ENCODE measurements at regions not wholly inside any gene's neighbourhood (a gene's known extent, or its start where the extent isn't known, plus 50 kb on each side); places are given as distances from the start of the nearest gene placed in this dataset.

DNA sequence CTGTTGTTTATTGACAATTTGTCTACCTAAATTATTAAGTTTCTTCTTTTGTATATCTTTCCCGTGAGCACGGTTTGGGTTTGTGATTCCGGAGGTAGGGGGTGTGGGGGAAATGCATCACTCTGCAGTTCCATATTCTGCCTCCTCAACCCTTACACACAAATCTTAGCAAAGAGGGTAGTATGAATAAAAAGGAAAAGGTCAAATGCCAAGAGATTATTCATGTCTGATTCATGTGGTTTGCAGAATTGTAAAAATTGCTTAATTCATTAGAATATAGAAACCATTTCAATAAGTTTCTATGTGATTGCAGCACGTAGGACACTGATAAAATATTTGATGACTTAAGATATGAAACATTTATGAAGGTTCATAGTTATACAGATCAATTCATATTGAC is 601.9 kb downstream of the SEMA5A start (continued):
- TF ChIP-seq, protein P1, sequence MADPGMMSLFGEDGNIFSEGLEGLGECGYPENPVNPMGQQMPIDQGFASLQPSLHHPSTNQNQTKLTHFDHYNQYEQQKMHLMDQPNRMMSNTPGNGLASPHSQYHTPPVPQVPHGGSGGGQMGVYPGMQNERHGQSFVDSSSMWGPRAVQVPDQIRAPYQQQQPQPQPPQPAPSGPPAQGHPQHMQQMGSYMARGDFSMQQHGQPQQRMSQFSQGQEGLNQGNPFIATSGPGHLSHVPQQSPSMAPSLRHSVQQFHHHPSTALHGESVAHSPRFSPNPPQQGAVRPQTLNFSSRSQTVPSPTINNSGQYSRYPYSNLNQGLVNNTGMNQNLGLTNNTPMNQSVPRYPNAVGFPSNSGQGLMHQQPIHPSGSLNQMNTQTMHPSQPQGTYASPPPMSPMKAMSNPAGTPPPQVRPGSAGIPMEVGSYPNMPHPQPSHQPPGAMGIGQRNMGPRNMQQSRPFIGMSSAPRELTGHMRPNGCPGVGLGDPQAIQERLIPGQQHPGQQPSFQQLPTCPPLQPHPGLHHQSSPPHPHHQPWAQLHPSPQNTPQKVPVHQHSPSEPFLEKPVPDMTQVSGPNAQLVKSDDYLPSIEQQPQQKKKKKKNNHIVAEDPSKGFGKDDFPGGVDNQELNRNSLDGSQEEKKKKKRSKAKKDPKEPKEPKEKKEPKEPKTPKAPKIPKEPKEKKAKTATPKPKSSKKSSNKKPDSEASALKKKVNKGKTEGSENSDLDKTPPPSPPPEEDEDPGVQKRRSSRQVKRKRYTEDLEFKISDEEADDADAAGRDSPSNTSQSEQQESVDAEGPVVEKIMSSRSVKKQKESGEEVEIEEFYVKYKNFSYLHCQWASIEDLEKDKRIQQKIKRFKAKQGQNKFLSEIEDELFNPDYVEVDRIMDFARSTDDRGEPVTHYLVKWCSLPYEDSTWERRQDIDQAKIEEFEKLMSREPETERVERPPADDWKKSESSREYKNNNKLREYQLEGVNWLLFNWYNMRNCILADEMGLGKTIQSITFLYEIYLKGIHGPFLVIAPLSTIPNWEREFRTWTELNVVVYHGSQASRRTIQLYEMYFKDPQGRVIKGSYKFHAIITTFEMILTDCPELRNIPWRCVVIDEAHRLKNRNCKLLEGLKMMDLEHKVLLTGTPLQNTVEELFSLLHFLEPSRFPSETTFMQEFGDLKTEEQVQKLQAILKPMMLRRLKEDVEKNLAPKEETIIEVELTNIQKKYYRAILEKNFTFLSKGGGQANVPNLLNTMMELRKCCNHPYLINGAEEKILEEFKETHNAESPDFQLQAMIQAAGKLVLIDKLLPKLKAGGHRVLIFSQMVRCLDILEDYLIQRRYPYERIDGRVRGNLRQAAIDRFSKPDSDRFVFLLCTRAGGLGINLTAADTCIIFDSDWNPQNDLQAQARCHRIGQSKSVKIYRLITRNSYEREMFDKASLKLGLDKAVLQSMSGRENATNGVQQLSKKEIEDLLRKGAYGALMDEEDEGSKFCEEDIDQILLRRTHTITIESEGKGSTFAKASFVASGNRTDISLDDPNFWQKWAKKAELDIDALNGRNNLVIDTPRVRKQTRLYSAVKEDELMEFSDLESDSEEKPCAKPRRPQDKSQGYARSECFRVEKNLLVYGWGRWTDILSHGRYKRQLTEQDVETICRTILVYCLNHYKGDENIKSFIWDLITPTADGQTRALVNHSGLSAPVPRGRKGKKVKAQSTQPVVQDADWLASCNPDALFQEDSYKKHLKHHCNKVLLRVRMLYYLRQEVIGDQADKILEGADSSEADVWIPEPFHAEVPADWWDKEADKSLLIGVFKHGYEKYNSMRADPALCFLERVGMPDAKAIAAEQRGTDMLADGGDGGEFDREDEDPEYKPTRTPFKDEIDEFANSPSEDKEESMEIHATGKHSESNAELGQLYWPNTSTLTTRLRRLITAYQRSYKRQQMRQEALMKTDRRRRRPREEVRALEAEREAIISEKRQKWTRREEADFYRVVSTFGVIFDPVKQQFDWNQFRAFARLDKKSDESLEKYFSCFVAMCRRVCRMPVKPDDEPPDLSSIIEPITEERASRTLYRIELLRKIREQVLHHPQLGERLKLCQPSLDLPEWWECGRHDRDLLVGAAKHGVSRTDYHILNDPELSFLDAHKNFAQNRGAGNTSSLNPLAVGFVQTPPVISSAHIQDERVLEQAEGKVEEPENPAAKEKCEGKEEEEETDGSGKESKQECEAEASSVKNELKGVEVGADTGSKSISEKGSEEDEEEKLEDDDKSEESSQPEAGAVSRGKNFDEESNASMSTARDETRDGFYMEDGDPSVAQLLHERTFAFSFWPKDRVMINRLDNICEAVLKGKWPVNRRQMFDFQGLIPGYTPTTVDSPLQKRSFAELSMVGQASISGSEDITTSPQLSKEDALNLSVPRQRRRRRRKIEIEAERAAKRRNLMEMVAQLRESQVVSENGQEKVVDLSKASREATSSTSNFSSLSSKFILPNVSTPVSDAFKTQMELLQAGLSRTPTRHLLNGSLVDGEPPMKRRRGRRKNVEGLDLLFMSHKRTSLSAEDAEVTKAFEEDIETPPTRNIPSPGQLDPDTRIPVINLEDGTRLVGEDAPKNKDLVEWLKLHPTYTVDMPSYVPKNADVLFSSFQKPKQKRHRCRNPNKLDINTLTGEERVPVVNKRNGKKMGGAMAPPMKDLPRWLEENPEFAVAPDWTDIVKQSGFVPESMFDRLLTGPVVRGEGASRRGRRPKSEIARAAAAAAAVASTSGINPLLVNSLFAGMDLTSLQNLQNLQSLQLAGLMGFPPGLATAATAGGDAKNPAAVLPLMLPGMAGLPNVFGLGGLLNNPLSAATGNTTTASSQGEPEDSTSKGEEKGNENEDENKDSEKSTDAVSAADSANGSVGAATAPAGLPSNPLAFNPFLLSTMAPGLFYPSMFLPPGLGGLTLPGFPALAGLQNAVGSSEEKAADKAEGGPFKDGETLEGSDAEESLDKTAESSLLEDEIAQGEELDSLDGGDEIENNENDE (IDR thresholded peaks at IDR 0.05; ENCODE audit: insufficient replicate concordance, low read length) = no peak

Measured in H1 (cell line).